HCT116 (cell line): ENCODE measurements at regions not wholly inside any gene's neighbourhood (a gene's known extent, or its start where the extent isn't known, plus 50 kb on each side); places are given as distances from the start of the nearest gene placed in this dataset.

ENCODE experiments used
- ATAC-seq: fragments of 200-7000 bp; cut with Tn5 transposase; 2 replicates; pipeline ENCODE4 v1.9.1; 2020; ENCODE audit warnings: mild to moderate bottlenecking, moderate library complexity
- BruUV-seq: library from RNA; stranded (reverse); fragments of 400-500 nt; replicated peaks from 2 replicates; lab custom pipeline; 2021; lab: Mats Ljungman, UMichigan
- CTCF ChIA-PET: fragments of 300-600 bp; sonication (Branson Sonifier 250); formaldehyde crosslinking; loops from one replicate; lab custom pipeline; 2021; ENCODE audit warnings: antibody characterized with exemption; lab: Charles Lee
- POLR2A ChIA-PET: fragments of 300-600, 350-600 bp; sonication (Branson Sonifier 250); formaldehyde crosslinking; loops from one replicate; lab custom pipeline; 2021; ENCODE audit warnings: antibody characterized with exemption; lab: Charles Lee
- RAD21 ChIA-PET, 2 experiments: fragments of 300-600 bp; sonication (Branson Sonifier 250); formaldehyde crosslinking; loops; one replicate each; lab custom pipeline; 2023; ENCODE audit warnings: low total read pairs in 2 of 2; ENCODE audit not compliant: uncharacterized antibody in 2 of 2, unreplicated experiment in 2 of 2, low non-redundant PET in 1 of 2; lab: Charles Lee
- DNase-seq: peaks from one replicate; pipeline ENCODE4 v3.0.0-alpha.2; 2010; ENCODE audit warnings: low read depth, low spot score
- H2AFZ ChIP-seq: fragments of 200-600 bp; shearing (Covaris generic), sonication (generic); 2 replicates; pipeline ENCODE4 v1.6.1; 2017; ENCODE audit warnings: low read depth, mixed run types, mixed read lengths, antibody characterized with exemption, low read length; ENCODE audit not compliant: poor library complexity, severe bottlenecking
- H3K27ac ChIP-seq: 2 replicates; pipeline ENCODE4 v1.5.1; 2012; ENCODE audit warnings: low read depth, low read length
- H3K27me3 ChIP-seq: fragments of 200-600 bp; sonication (generic); 2 replicates; pipeline ENCODE4 v1.6.1; 2016; ENCODE audit warnings: mixed run types, low read length, mixed read lengths; ENCODE audit not compliant: insufficient read depth
- H3K36me3 ChIP-seq, 2 experiments: fragments of 200-500 bp in 1 of 2; fragments of 200-600 bp in 1 of 2; sonication (Bioruptor generic) in 1 of 2; sonication (generic) in 1 of 2; 2 replicates each; pipeline versions ENCODE4 v1.5.1 to v1.6.1; 2014 to 2016; ENCODE audit warnings: low read length in 2 of 2, inconsistent platforms in 1 of 2, mixed read lengths in 1 of 2, mixed run types in 1 of 2; ENCODE audit not compliant: insufficient read depth in 2 of 2, control insufficient read depth in 1 of 2
- H3K4me1 ChIP-seq, 2 experiments: fragments of 200-600 bp in 1 of 2; sonication (generic) in 1 of 2; 2 replicates each; pipeline versions ENCODE4 v1.5.1 to v1.6.1; 2012 to 2017; ENCODE audit warnings: low read length in 2 of 2, inconsistent platforms in 1 of 2, mild to moderate bottlenecking in 1 of 2, mixed read lengths in 1 of 2, mixed run types in 1 of 2, moderate library complexity in 1 of 2; ENCODE audit not compliant: insufficient read depth in 2 of 2, control insufficient read depth in 1 of 2
- H3K4me2 ChIP-seq: fragments of 200-600 bp; sonication (generic); 2 replicates; pipeline ENCODE4 v1.6.1; 2017; ENCODE audit warnings: mixed run types, low read length, mixed read lengths
- H3K4me3 ChIP-seq, 2 experiments: fragments of 200-600 bp in 1 of 2; sonication (generic) in 1 of 2; replicated peaks in 1 of 2; 2 replicates each; pipeline ENCODE4 v1.5.1; 2011 to 2016; ENCODE audit warnings: low read length in 2 of 2, control low read depth in 1 of 2, low read depth in 1 of 2, mild to moderate bottlenecking in 1 of 2, mixed read lengths in 1 of 2, mixed run types in 1 of 2
- H3K79me2 ChIP-seq: fragments of 200-600 bp; sonication (generic); 2 replicates; pipeline ENCODE4 v1.6.1; 2017; ENCODE audit warnings: mild to moderate bottlenecking, mixed run types, low read length, moderate library complexity, mixed read lengths; ENCODE audit not compliant: insufficient read depth
- H3K9ac ChIP-seq: fragments of 200-600 bp; sonication (generic); 2 replicates; pipeline ENCODE4 v1.6.1; 2016; ENCODE audit warnings: low read length, mixed read lengths
- H3K9me2 ChIP-seq: fragments of 200-600 bp; sonication (generic), shearing (Covaris generic); 2 replicates; pipeline ENCODE4 v1.6.1; 2017; ENCODE audit warnings: mixed run types, mild to moderate bottlenecking, moderate library complexity; ENCODE audit not compliant: insufficient read depth
- H3K9me3 ChIP-seq, 2 experiments: fragments of 200-500 bp in 1 of 2; fragments of 200-600 bp in 1 of 2; sonication (Bioruptor generic) in 1 of 2; sonication (generic) in 1 of 2; 2 replicates each; pipeline ENCODE4 v1.6.1; 2014 to 2017; ENCODE audit warnings: low read length in 2 of 2, mixed read lengths in 2 of 2, inconsistent platforms in 1 of 2, low read depth in 1 of 2, mild to moderate bottlenecking in 1 of 2, mixed run types in 1 of 2, moderate library complexity in 1 of 2; ENCODE audit not compliant: control insufficient read depth in 1 of 2, insufficient read depth in 1 of 2
- H4K20me1 ChIP-seq: fragments of 200-600 bp; sonication (generic), shearing (Covaris generic); 2 replicates; pipeline ENCODE4 v1.6.1; 2017; ENCODE audit warnings: mixed run types, mild to moderate bottlenecking, moderate library complexity; ENCODE audit not compliant: insufficient read depth
- ATF3 ChIP-seq: IDR thresholded peaks from 2 replicates; pipeline ENCODE4 v1.6.1; 2012
- CBX3 ChIP-seq: IDR thresholded peaks from 2 replicates; pipeline ENCODE4 v1.6.1; 2012; ENCODE audit warnings: low read depth
- CTCF ChIP-seq, 3 experiments: fragments of 200-600 bp in 1 of 3; sonication (generic) in 1 of 3; IDR thresholded peaks in 2 of 3; conservative IDR thresholded peaks in 1 of 3; 2 replicates each; pipeline ENCODE4 v1.5.1; 2012 to 2017; ENCODE audit warnings: low read depth in 2 of 3, low read length in 2 of 3, antibody characterized with exemption in 1 of 3, borderline replicate concordance in 1 of 3, control low read depth in 1 of 3, mild to moderate bottlenecking in 1 of 3, mixed read lengths in 1 of 3, mixed run types in 1 of 3, moderate library complexity in 1 of 3; ENCODE audit not compliant: insufficient read depth in 1 of 3
- ELF1 ChIP-seq: IDR thresholded peaks from 2 replicates; pipeline ENCODE4 v1.6.1; 2012; ENCODE audit warnings: low read depth, borderline replicate concordance
- FOSL1 ChIP-seq: IDR thresholded peaks from 2 replicates; pipeline ENCODE4 v1.6.1; 2012; ENCODE audit warnings: low read depth
- RAD21 ChIP-seq: IDR thresholded peaks from 2 replicates; pipeline ENCODE4 v1.6.1; 2012; ENCODE audit warnings: low read depth, mild to moderate bottlenecking
- REST ChIP-seq: IDR thresholded peaks from 2 replicates; pipeline ENCODE4 v1.6.1; 2012; ENCODE audit warnings: low read depth
- SP1 ChIP-seq: IDR thresholded peaks from 2 replicates; pipeline ENCODE4 v1.6.1; 2012; ENCODE audit warnings: low read depth
- ZBTB33 ChIP-seq: IDR thresholded peaks from 2 replicates; pipeline ENCODE4 v1.6.1; 2011; ENCODE audit warnings: mild to moderate bottlenecking, low read length, moderate library complexity; ENCODE audit not compliant: insufficient replicate concordance; ENCODE audit errors: extremely low read depth
- ZFX ChIP-seq: fragments of 450-650 bp; IDR thresholded peaks from 2 replicates; pipeline ENCODE4 v1.6.1; 2017
- intact Hi-C: fragments of 100-400 bp; cut with micrococcal nuclease; formaldehyde crosslinking; loops from 2 replicates; pipeline ENCODE4 v1.10.0; 2022

- TF ChIP-seq ATF3 (no peak), FOSL1 (no peak), RAD21 (no peak), CBX3 (no peak)
- TF ChIP-seq, all 23 proteins: peak for 0
These were observed 481.7 kb upstream of the CADM1 start (continued) for GRCh38 chr11:115985896-115986295.

GRCh38 chr11:115984228-115984627 is 480.0 kb upstream of the CADM1 start:
- H3K4me1 ChIP-seq: no peaks in the 10 kb centered on the region
- no peaks in the 10 kb centered on the region for H3K36me3 ChIP-seq
- no peak overlapping the region for H3K9ac ChIP-seq
- no peaks in the 10 kb centered on the region for H3K9me2 ChIP-seq
- CTCF ChIA-PET: no interaction called here
- POLR2A ChIA-PET: no interaction called here
- no peaks in the 10 kb centered on the region for H3K79me2 ChIP-seq
- H3K27ac ChIP-seq: no peak overlapping the region
- RAD21 ChIA-PET: no interaction called here
- no peak for TF ChIP-seq CTCF (IDR thresholded peaks at IDR 0.05 in 2 of 3, conservative IDR thresholded peaks at IDR 0.05 in 1 of 3; ENCODE audit: borderline replicate concordance in 1 of 3, insufficient read depth in 1 of 3, low read depth in 2 of 3, low read length in 2 of 3)
- TF ChIP-seq SP1: no peak
- TF ChIP-seq ELF1: no peak
- no peak for TF ChIP-seq ZFX
- no peak for TF ChIP-seq REST
- TF ChIP-seq ATF3: no peak
- no peak for TF ChIP-seq ZBTB33
- TF ChIP-seq, all 23 proteins: peak for 0
- BruUV-seq: no TSS peak
- DNase-seq (no peak), ATAC-seq (no peak)
- intact Hi-C loops: no loop called here
- no peak overlapping the region for H3K4me2 ChIP-seq
- no peaks in the 10 kb centered on the region for H3K27me3 ChIP-seq
- H2AFZ ChIP-seq: no peak overlapping the region
- H3K9me3 ChIP-seq: no peaks in the 10 kb centered on the region
- H4K20me1 ChIP-seq: no peaks in the 10 kb centered on the region
- no peak overlapping the region for H3K4me3 ChIP-seq
